Duodenal mucosa (tissue), 2 donors: ENCODE measurements at regions not wholly inside any gene's neighbourhood (a gene's known extent, or its start where the extent isn't known, plus 50 kb on each side); places are given as distances from the start of the nearest gene placed in this dataset.

Experiments used
- H3K27ac ChIP-seq: one replicate; pipeline ENCODE4 v1.7.0; 2013; ENCODE audit warnings: low read depth, low read length
- H3K27me3 ChIP-seq, 2 donors: one replicate each; pipeline ENCODE4 v1.7.0; 2013; ENCODE audit warnings: low read length in 2 of 2, control low read depth in 1 of 2; ENCODE audit not compliant: insufficient read depth in 2 of 2, control insufficient read depth in 1 of 2
- H3K36me3 ChIP-seq, 2 donors: one replicate each; pipeline ENCODE4 v1.7.0; 2013; ENCODE audit warnings: low read length in 2 of 2, control low read depth in 1 of 2; ENCODE audit not compliant: insufficient read depth in 2 of 2, control insufficient read depth in 1 of 2
- H3K4me1 ChIP-seq, 2 donors: one replicate each; pipeline ENCODE4 v1.7.0; 2013; ENCODE audit warnings: low read length in 2 of 2, control low read depth in 1 of 2; ENCODE audit not compliant: insufficient read depth in 2 of 2, control insufficient read depth in 1 of 2
- H3K4me3 ChIP-seq, 2 donors: one replicate each; pipeline ENCODE4 v1.7.0; 2013; ENCODE audit warnings: low read length in 2 of 2, low read depth in 1 of 2
- H3K9ac ChIP-seq, 2 donors: one replicate each; pipeline ENCODE4 v1.7.0; 2013; ENCODE audit warnings: low read length in 2 of 2, low read depth in 1 of 2
- H3K9me3 ChIP-seq, 2 donors: one replicate each; pipeline ENCODE4 v1.7.0; 2013; ENCODE audit warnings: low read length in 2 of 2, control low read depth in 1 of 2; ENCODE audit not compliant: control insufficient read depth in 1 of 2

DNA sequence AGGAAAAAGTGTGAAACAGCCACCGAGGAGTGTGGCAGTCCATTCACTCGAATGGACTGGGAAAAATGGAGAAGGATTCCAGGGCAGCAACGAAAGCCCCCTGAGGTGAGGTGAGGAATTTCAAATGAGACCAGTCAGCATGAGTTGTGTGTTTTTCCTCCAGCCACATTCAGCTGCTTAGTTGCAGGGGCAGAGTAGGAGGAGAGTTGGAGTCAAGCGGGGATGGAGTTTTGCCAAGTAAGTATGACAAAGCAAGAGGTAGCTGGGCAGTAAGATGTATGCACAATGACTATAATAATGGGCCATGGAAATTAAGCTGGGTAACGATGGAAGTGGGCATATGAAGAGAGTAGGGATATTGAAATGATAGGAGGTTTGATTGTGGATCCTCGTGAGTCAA lies 64.4 kb downstream of the CCDC54 start:
- Histone ChIP-seq H3K27ac (no peak overlapping the region), H3K4me3 (no peak overlapping the region), H3K9me3 (no peaks in the 10 kb centered on the region), H3K4me1 (no peaks in the 10 kb centered on the region), H3K36me3 (no peaks in the 10 kb centered on the region), H3K27me3 (no peaks in the 10 kb centered on the region), H3K9ac (no peak overlapping the region)

DNA sequence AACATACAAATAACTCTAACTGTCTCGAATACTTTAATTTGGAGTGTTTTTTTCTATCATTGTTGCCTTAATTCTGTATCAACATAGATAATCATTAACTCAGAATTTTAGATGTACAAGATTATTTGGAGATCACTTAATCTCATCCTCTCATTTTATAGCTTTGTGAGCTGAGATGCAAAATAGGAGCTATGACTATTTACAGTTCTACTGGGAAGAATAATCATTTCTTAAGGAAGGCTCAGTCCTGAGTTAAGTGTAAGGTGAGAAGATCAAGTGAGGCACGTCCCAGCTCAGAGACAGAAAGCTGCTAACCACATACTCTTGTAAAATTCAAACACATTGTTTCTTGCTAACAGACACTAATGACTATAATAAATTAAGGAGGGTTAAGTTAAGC lies 66.2 kb downstream of the CCDC54 start:
- no peak overlapping the region for H3K4me3 ChIP-seq
- no peaks in the 10 kb centered on the region for H3K9me3 ChIP-seq
- no peak overlapping the region for H3K27ac ChIP-seq
- H3K27me3 ChIP-seq, result no peaks in the 10 kb centered on the region
- H3K9ac ChIP-seq, result no peak overlapping the region
- H3K4me1 ChIP-seq, result no peaks in the 10 kb centered on the region
- no peaks in the 10 kb centered on the region for H3K36me3 ChIP-seq

- Histone ChIP-seq H3K4me1 (no peaks in the 10 kb centered on the region), H3K36me3 (no peaks in the 10 kb centered on the region), H3K9ac (no peak overlapping the region), H3K9me3 (no peaks in the 10 kb centered on the region), H3K27me3 (no peaks in the 10 kb centered on the region), H3K27ac (no peak overlapping the region), H3K4me3 (no peak overlapping the region)
These were observed 69.5 kb downstream of the CCDC54 start for GRCh38 chr3:107446706-107447105.

- no peaks in the 10 kb centered on the region for H3K27me3 ChIP-seq
- no peaks in the 10 kb centered on the region for H3K4me1 ChIP-seq
- no peak overlapping the region for H3K27ac ChIP-seq
- H3K36me3 ChIP-seq, result no peaks in the 10 kb centered on the region
- no peak overlapping the region for H3K9ac ChIP-seq
- no peak overlapping the region for H3K4me3 ChIP-seq
- H3K9me3 ChIP-seq, result no peaks in the 10 kb centered on the region
These were observed 72.4 kb upstream of the BBX start for GRCh38 chr3:107450254-107450893.

DNA sequence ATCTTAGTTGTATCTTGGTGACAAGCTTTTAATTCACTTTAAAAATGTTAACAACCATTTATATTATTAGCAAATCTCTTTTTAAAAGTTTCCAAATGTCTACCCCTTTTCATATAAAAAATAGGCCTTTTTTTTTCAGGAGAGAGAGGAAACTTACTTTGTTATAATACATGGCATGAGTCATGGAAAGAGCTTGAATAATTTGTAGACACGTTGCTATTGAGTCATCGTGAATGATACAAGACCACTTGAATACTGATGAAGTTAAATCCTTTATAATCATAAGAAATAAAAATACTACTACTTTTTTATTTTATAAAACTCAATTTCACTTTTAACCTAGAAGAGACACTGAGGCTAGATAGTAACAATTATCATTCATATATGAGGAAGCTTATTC lies 70.3 kb upstream of the BBX start:
- no peak overlapping the region for H3K27ac ChIP-seq
- no peaks in the 10 kb centered on the region for H3K9me3 ChIP-seq
- H3K4me1 ChIP-seq, result no peaks in the 10 kb centered on the region
- no peak overlapping the region for H3K9ac ChIP-seq
- H3K4me3 ChIP-seq, result no peak overlapping the region
- no peaks in the 10 kb centered on the region for H3K27me3 ChIP-seq
- no peaks in the 10 kb centered on the region for H3K36me3 ChIP-seq

GRCh38 chr3:107453504-107453903 lies 69.3 kb upstream of the BBX start:
- no peaks in the 10 kb centered on the region for H3K4me1 ChIP-seq
- H3K9me3 ChIP-seq, result no peaks in the 10 kb centered on the region
- no peak overlapping the region for H3K4me3 ChIP-seq
- H3K36me3 ChIP-seq, result no peaks in the 10 kb centered on the region
- H3K9ac ChIP-seq, result no peak overlapping the region
- no peak overlapping the region for H3K27ac ChIP-seq
- H3K27me3 ChIP-seq, result no peaks in the 10 kb centered on the region

DNA sequence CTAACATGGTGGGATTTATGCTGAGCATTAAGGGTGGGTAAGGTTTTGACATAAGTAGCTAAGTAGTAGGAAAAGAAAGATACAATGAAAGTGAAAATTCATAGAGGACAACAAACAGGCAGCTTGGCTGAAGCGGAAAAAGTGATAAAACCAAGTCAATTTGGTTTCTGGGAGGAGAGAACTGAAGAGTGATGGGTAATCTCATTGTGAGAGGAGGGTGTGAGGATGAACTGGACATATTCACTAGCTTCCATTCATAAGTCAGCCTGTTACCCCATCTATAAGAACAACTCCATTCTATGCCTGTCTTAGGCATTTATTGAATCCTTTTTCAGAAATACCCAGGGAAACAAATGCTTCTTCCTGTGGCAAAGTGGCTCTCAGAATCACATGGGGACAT lies 67.1 kb upstream of the BBX start:
- no peak overlapping the region for H3K9ac ChIP-seq
- H3K9me3 ChIP-seq, result no peaks in the 10 kb centered on the region
- H3K36me3 ChIP-seq, result no peaks in the 10 kb centered on the region
- H3K27me3 ChIP-seq, result no peaks in the 10 kb centered on the region
- H3K27ac ChIP-seq, result no peak overlapping the region
- H3K4me1 ChIP-seq, result no peaks in the 10 kb centered on the region
- no peak overlapping the region for H3K4me3 ChIP-seq

DNA sequence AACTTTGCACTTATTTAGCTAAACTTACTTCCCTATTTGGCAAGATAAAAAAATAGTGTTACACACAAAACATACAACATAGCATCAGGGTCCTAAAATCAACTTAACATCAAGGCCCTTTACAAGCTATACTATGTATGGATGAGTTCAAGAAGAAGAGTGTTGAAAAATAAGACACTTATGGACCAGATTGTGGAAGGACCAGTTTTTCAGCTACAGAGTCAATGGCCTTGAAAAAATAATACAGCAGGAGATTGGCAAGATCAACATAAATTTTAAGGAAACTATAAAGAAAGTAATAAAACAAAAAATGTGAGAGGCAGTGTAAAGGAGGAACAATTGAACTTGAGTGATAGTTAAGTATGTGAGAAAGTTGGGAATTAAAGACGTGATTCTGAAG lies 66.3 kb upstream of the BBX start:
- Histone ChIP-seq H3K9ac (no peak overlapping the region), H3K27me3 (no peaks in the 10 kb centered on the region), H3K27ac (no peak overlapping the region), H3K36me3 (no peaks in the 10 kb centered on the region), H3K9me3 (no peaks in the 10 kb centered on the region), H3K4me1 (no peaks in the 10 kb centered on the region), H3K4me3 (no peak overlapping the region)

GRCh38 chr3:107458871-107459270 lies 63.9 kb upstream of the BBX start:
- Histone ChIP-seq H3K9me3 (no peaks in the 10 kb centered on the region), H3K27me3 (no peaks in the 10 kb centered on the region), H3K27ac (no peak overlapping the region), H3K9ac (no peak overlapping the region), H3K4me1 (no peaks in the 10 kb centered on the region), H3K4me3 (no peak overlapping the region), H3K36me3 (no peaks in the 10 kb centered on the region)

- no peak overlapping the region for H3K9ac ChIP-seq
- H3K9me3 ChIP-seq, result no peaks in the 10 kb centered on the region
- H3K27ac ChIP-seq, result no peak overlapping the region
- H3K27me3 ChIP-seq, result no peaks in the 10 kb centered on the region
- H3K4me1 ChIP-seq, result no peaks in the 10 kb centered on the region
- no peaks in the 10 kb centered on the region for H3K36me3 ChIP-seq
- H3K4me3 ChIP-seq, result no peak overlapping the region
These were observed 61.0 kb upstream of the BBX start for GRCh38 chr3:107461721-107462120.

GRCh38 chr3:107464037-107464436 lies 58.7 kb upstream of the BBX start:
- no peaks in the 10 kb centered on the region for H3K4me1 ChIP-seq
- no peak overlapping the region for H3K27ac ChIP-seq
- H3K9me3 ChIP-seq, result no peaks in the 10 kb centered on the region
- no peak overlapping the region for H3K9ac ChIP-seq
- H3K36me3 ChIP-seq, result no peaks in the 10 kb centered on the region
- H3K4me3 ChIP-seq, result no peak overlapping the region
- no peaks in the 10 kb centered on the region for H3K27me3 ChIP-seq
